Naive thymus-derived CD8-positive, alpha-beta T cell (primary cell): ENCODE measurements at regions not wholly inside any gene's neighbourhood (a gene's known extent, or its start where the extent isn't known, plus 50 kb on each side); places are given as distances from the start of the nearest gene placed in this dataset.

Experiments used
- ATAC-seq, 2 donors: fragments of 150-1000 bp; cut with Tn5 transposase in 1 of 2; sonication (Bioruptor Pico), chemical (Tn5 transposase) in 1 of 2; 1 replicate in 1 of 2; 2 replicates in 1 of 2; pipeline ENCODE4 v1.10.0; 2021; ENCODE audit warnings: mild to moderate bottlenecking in 2 of 2, moderate library complexity in 2 of 2
- POLR2A ChIA-PET: fragments of 350-600 bp; sonication (Branson Sonifier 250); formaldehyde crosslinking; loops from one replicate; lab custom pipeline; 2021; ENCODE audit warnings: antibody characterized with exemption; lab: Charles Lee
- DNase-seq, 10 donors: peaks; one replicate each; pipeline versions ENCODE4 v3.0.0 to v3.0.0-alpha.2; 2020 to 2022
- H3K27ac Mint-ChIP-seq, 10 donors: one replicate each; pipeline ENCODE4 v1.8.0; 2020 to 2022; ENCODE audit warnings: mild to moderate bottlenecking in 10 of 10, mixed read lengths in 10 of 10, moderate library complexity in 4 of 10, inconsistent platforms in 1 of 10
- H3K27me3 Mint-ChIP-seq, 5 donors: one replicate each; pipeline ENCODE4 v1.8.0; 2021 to 2022; ENCODE audit warnings: mixed read lengths in 5 of 5
- H3K36me3 Mint-ChIP-seq, 3 donors: one replicate each; pipeline ENCODE4 v1.8.0; 2020 to 2022; ENCODE audit warnings: mixed read lengths in 3 of 3, mild to moderate bottlenecking in 2 of 3, inconsistent platforms in 1 of 3
- H3K4me1 Mint-ChIP-seq, 4 donors: one replicate each; pipeline ENCODE4 v1.8.0; 2021 to 2022; ENCODE audit warnings: mixed read lengths in 4 of 4
- H3K4me3 Mint-ChIP-seq, 10 donors: one replicate each; pipeline ENCODE4 v1.8.0; 2020 to 2022; ENCODE audit warnings: mild to moderate bottlenecking in 10 of 10, mixed read lengths in 10 of 10, moderate library complexity in 6 of 10, inconsistent platforms in 1 of 10
- H3K9me3 Mint-ChIP-seq, 9 donors: one replicate each; pipeline ENCODE4 v1.8.0; 2020 to 2022; ENCODE audit warnings: mixed read lengths in 9 of 9, mild to moderate bottlenecking in 3 of 9, inconsistent platforms in 1 of 9, moderate library complexity in 1 of 9

- POLR2A ChIA-PET, result no interaction called here
- DNase-seq (no peak), ATAC-seq (no peak)
- H3K27me3 Mint-ChIP-seq, result peaks cover 0 to 21% (median 4%) of the 10 kb centered on the region in 5 donors
- H3K9me3 Mint-ChIP-seq, result no peaks in the 10 kb centered on the region
- H3K4me3 Mint-ChIP-seq, result no peak overlapping the region
- H3K36me3 Mint-ChIP-seq, result no peaks in the 10 kb centered on the region
- no peak overlapping the region for H3K27ac Mint-ChIP-seq
- no peaks in the 10 kb centered on the region for H3K4me1 Mint-ChIP-seq
These were observed 172.7 kb downstream of the HRH4 start for GRCh38 chr18:24633121-24633520.

GRCh38 chr18:24649571-24649970 lies 189.1 kb downstream of the HRH4 start:
- ATAC-seq, result no peak
- H3K36me3 Mint-ChIP-seq, result peaks cover 0 to 18% (median 11%) of the 10 kb centered on the region in 3 donors
- H3K27me3 Mint-ChIP-seq, result peaks cover 0 to 10% (median 5%) of the 10 kb centered on the region in 5 donors
- DNase-seq, result no peak
- no peaks in the 10 kb centered on the region for H3K4me1 Mint-ChIP-seq
- peaks cover 2 to 22% (median 6%) of the 10 kb centered on the region in 9 donors for H3K9me3 Mint-ChIP-seq
- no peak overlapping the region for H3K4me3 Mint-ChIP-seq
- no peak overlapping the region for H3K27ac Mint-ChIP-seq
- POLR2A ChIA-PET, result no interaction called here

- DNase-seq (no peak), ATAC-seq (no peak)
- Mint-ChIP-seq H3K36me3 (peaks cover 0 to 18% (median 11%) of the 10 kb centered on the region in 3 donors), H3K9me3 (peaks cover 2 to 22% (median 6%) of the 10 kb centered on the region in 9 donors), H3K27ac (no peak overlapping the region), H3K27me3 (peaks cover 0 to 10% (median 5%) of the 10 kb centered on the region in 5 donors), H3K4me3 (no peak overlapping the region), H3K4me1 (no peaks in the 10 kb centered on the region)
- POLR2A ChIA-PET, result no interaction called here
These were observed 191.0 kb downstream of the HRH4 start for GRCh38 chr18:24651434-24651833.

GRCh38 chr18:24656050-24656449 lies 195.6 kb downstream of the HRH4 start:
- ATAC-seq (no peak), DNase-seq (no peak)
- peaks cover 0 to 10% (median 9%) of the 10 kb centered on the region in 3 donors for H3K36me3 Mint-ChIP-seq
- H3K4me3 Mint-ChIP-seq, result no peak overlapping the region
- POLR2A ChIA-PET, result no interaction called here
- H3K27me3 Mint-ChIP-seq, result peaks cover 0 to 7% (median 0%) of the 10 kb centered on the region in 5 donors
- H3K27ac Mint-ChIP-seq, result peak overlapping the region in 2 of 10 donors; percentile 22 to 27
- H3K9me3 Mint-ChIP-seq, result peaks cover 2 to 13% (median 5%) of the 10 kb centered on the region in 9 donors
- peaks cover 8 to 22% (median 19%) of the 10 kb centered on the region in 4 donors for H3K4me1 Mint-ChIP-seq

GRCh38 chr18:24656551-24657443 lies 196.4 kb downstream of the HRH4 start:
- H3K4me1 Mint-ChIP-seq, result peaks cover 8 to 25% (median 20%) of the 10 kb centered on the region in 4 donors
- peaks cover 0 to 5% (median 0%) of the 10 kb centered on the region in 9 donors for H3K9me3 Mint-ChIP-seq
- peak overlapping the region in 1 of 10 donors; percentile 65 for H3K27ac Mint-ChIP-seq
- H3K4me3 Mint-ChIP-seq, result no peak overlapping the region
- ATAC-seq (no peak), DNase-seq (no peak)
- peaks cover 0 to 1% (median 0%) of the 10 kb centered on the region in 5 donors for H3K27me3 Mint-ChIP-seq
- peaks cover 0 to 3% (median 2%) of the 10 kb centered on the region in 3 donors for H3K36me3 Mint-ChIP-seq
- POLR2A ChIA-PET, result no interaction called here

- DNase-seq (no peak), ATAC-seq (no peak)
- no peak overlapping the region for H3K4me3 Mint-ChIP-seq
- peaks cover 8 to 25% (median 20%) of the 10 kb centered on the region in 4 donors for H3K4me1 Mint-ChIP-seq
- POLR2A ChIA-PET, result no interaction called here
- peaks cover 0 to 1% (median 0%) of the 10 kb centered on the region in 5 donors for H3K27me3 Mint-ChIP-seq
- H3K9me3 Mint-ChIP-seq, result peaks cover 0 to 3% (median 0%) of the 10 kb centered on the region in 9 donors
- no peaks in the 10 kb centered on the region for H3K36me3 Mint-ChIP-seq
- no peak overlapping the region for H3K27ac Mint-ChIP-seq
These were observed 197.0 kb downstream of the HRH4 start for GRCh38 chr18:24657444-24657842.

- H3K4me3 Mint-ChIP-seq, result no peak overlapping the region
- POLR2A ChIA-PET, result no interaction called here
- H3K36me3 Mint-ChIP-seq, result no peaks in the 10 kb centered on the region
- H3K27me3 Mint-ChIP-seq, result peaks cover 2 to 10% (median 2%) of the 10 kb centered on the region in 5 donors
- no peak for ATAC-seq
- peak overlapping the region in 5 of 10 donors; percentile 2 to 28 (median 13) for H3K27ac Mint-ChIP-seq
- H3K9me3 Mint-ChIP-seq, result no peaks in the 10 kb centered on the region
- DNase-seq, result no peak
- H3K4me1 Mint-ChIP-seq, result peaks cover 10 to 25% (median 25%) of the 10 kb centered on the region in 4 donors
These were observed 197.9 kb downstream of the HRH4 start for GRCh38 chr18:24658302-24658701.

GRCh38 chr18:24659827-24660720 lies 199.6 kb downstream of the HRH4 start:
- POLR2A ChIA-PET, result no interaction called here
- Mint-ChIP-seq H3K27ac (peak overlapping the region; percentile 42 to 95 (median 91)), H3K4me1 (peaks cover 10 to 25% (median 25%) of the 10 kb centered on the region in 4 donors), H3K9me3 (no peaks in the 10 kb centered on the region), H3K27me3 (peaks cover 2 to 10% (median 5%) of the 10 kb centered on the region in 5 donors), H3K4me3 (peak overlapping the region; percentile 66 to 94 (median 90)), H3K36me3 (no peaks in the 10 kb centered on the region)
- DNase-seq, result peak; percentile 3 to 64 (median 26)
- ATAC-seq, result peak; percentile 89 to 93

- H3K27me3 Mint-ChIP-seq, result peaks cover 2 to 10% (median 5%) of the 10 kb centered on the region in 5 donors
- H3K4me3 Mint-ChIP-seq, result peak overlapping the region in 6 of 10 donors; percentile 12 to 66 (median 29)
- DNase-seq (no peak), ATAC-seq (no peak)
- H3K4me1 Mint-ChIP-seq, result peaks cover 10 to 25% (median 25%) of the 10 kb centered on the region in 4 donors
- no peaks in the 10 kb centered on the region for H3K36me3 Mint-ChIP-seq
- no peaks in the 10 kb centered on the region for H3K9me3 Mint-ChIP-seq
- peak overlapping the region in 5 of 10 donors; percentile 29 to 72 (median 46) for H3K27ac Mint-ChIP-seq
- POLR2A ChIA-PET, result no interaction called here
These were observed 200.5 kb downstream of the HRH4 start for GRCh38 chr18:24660956-24661355.

GRCh38 chr18:24662412-24662821 lies 202.0 kb downstream of the HRH4 start:
- DNase-seq, result no peak
- no peak for ATAC-seq
- H3K27me3 Mint-ChIP-seq, result peaks cover 2 to 10% (median 6%) of the 10 kb centered on the region in 5 donors
- peak overlapping the region in 1 of 10 donors; percentile 50 for H3K27ac Mint-ChIP-seq
- no peaks in the 10 kb centered on the region for H3K36me3 Mint-ChIP-seq
- no peak overlapping the region for H3K4me3 Mint-ChIP-seq
- peaks cover 10 to 25% (median 25%) of the 10 kb centered on the region in 4 donors for H3K4me1 Mint-ChIP-seq
- POLR2A ChIA-PET, result no interaction called here
- no peaks in the 10 kb centered on the region for H3K9me3 Mint-ChIP-seq

- peaks cover 10 to 25% (median 24%) of the 10 kb centered on the region in 4 donors for H3K4me1 Mint-ChIP-seq
- no peak for ATAC-seq
- POLR2A ChIA-PET, result no interaction called here
- no peaks in the 10 kb centered on the region for H3K36me3 Mint-ChIP-seq
- H3K4me3 Mint-ChIP-seq, result no peak overlapping the region
- no peak for DNase-seq
- no peaks in the 10 kb centered on the region for H3K9me3 Mint-ChIP-seq
- peak overlapping the region in 2 of 10 donors; percentile 16 to 54 for H3K27ac Mint-ChIP-seq
- peaks cover 3 to 10% (median 6%) of the 10 kb centered on the region in 5 donors for H3K27me3 Mint-ChIP-seq
These were observed 202.6 kb downstream of the HRH4 start for GRCh38 chr18:24663026-24663425.

- POLR2A ChIA-PET, result no interaction called here
- ATAC-seq (no peak), DNase-seq (no peak)
- no peaks in the 10 kb centered on the region for H3K9me3 Mint-ChIP-seq
- peaks cover 0 to 8% (median 5%) of the 10 kb centered on the region in 5 donors for H3K27me3 Mint-ChIP-seq
- no peaks in the 10 kb centered on the region for H3K4me1 Mint-ChIP-seq
- no peaks in the 10 kb centered on the region for H3K36me3 Mint-ChIP-seq
- no peak overlapping the region for H3K27ac Mint-ChIP-seq
- H3K4me3 Mint-ChIP-seq, result no peak overlapping the region
These were observed 208.6 kb downstream of the HRH4 start for GRCh38 chr18:24669015-24669414.
